Epidermal melanocyte (primary cell): ENCODE measurements at regions not wholly inside any gene's neighbourhood (a gene's known extent, or its start where the extent isn't known, plus 50 kb on each side); places are given as distances from the start of the nearest gene placed in this dataset.

Experiments used
- DNase-seq: peaks from one replicate; pipeline ENCODE4 v3.0.0; 2011; ENCODE audit warnings: low spot score; ENCODE audit not compliant: insufficient read length

GRCh38 chr2:192253692-192254091, 59.0 kb upstream of the TMEFF2 start:
- DNase-seq: no peak

- DNase-seq: no peak
Observed at GRCh38 chr2:192250961-192251360, 56.2 kb upstream of the TMEFF2 start.

- DNase-seq: no peak
Observed at GRCh38 chr2:192247456-192247855, 52.7 kb upstream of the TMEFF2 start.

- no peak for DNase-seq
Observed at GRCh38 chr2:192246297-192246696, 51.6 kb upstream of the TMEFF2 start.

GRCh38 chr2:192245329-192245728, 50.6 kb upstream of the TMEFF2 start:
- DNase-seq: no peak
